ENCODE measurements at regions not wholly inside any gene's neighbourhood (a gene's known extent, or its start where the extent isn't known, plus 50 kb on each side); places are given as distances from the start of the nearest gene placed in this dataset.

DNA sequence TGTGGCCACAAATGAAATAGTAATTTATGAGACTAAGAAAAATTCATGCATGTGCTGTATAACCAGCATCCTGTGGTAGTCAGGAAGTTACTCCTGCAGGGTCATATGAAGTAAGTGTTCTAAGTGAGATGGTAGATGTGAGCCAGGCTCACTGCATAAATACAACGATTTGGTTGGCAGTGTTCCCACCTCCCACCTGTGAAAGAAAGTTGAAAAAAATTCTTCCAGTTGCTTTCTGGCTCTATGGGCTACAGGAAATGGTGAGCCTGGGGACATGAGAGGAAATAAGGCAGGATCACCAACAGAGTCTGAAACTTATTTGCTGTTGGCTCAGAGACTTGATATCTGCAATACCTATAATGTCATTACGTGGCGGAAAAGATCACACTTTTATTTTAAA, 301.7 kb upstream of the SPRY2 start:
- 0% methylated on average over 1 of the region's 3 CpGs for WGBS (ENCODE audit: insufficient coverage)
- Mint-ChIP-seq H3K4me1 (no peaks in the 10 kb centered on the region), H3K27ac (no peak overlapping the region)

DNA sequence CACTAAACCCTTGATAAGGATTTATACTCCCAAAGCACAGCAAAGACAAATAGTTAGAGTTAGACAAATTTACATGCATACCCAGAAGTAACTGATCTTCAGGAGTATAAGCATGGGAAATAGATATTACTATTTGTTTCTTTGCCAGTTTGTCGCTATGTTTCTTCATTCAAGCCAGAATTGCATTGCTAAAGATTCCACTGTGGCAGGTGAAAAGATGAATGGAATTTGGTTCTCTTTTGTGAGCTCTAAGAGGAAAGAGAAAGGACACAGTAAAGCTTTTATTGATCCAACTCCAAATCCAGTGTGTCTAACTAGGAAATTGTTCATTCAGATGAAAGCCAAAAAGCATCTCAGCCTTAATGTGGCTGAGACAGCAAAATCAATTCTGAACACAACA, 292.3 kb upstream of the SPRY2 start:
- no peaks in the 10 kb centered on the region for H4K20me1 ChIP-seq (ENCODE audit: control insufficient read depth, insufficient read depth, low read length, poor library complexity, severe bottlenecking)
- ATAC-seq (ENCODE audit: low read depth) = no peak
- H3K79me2 ChIP-seq (ENCODE audit: control insufficient read depth, insufficient read depth, low read length) = no peaks in the 10 kb centered on the region

More for the DNA sequence above, 301.7 kb upstream of the SPRY2 start:
- CTCF ChIA-PET = no interaction called here
- no peaks in the 10 kb centered on the region for H3K79me2 ChIP-seq (ENCODE audit: control insufficient read depth, insufficient read depth, low read length)
- H3K4me3 Mint-ChIP-seq = no peak overlapping the region
- ATAC-seq (ENCODE audit: low read depth) (no peak), DNase-seq (no peak)
- no peak overlapping the region for H3K27ac ChIP-seq (ENCODE audit: low read length in 2 of 2)
- H3K36me3 ChIP-seq (replicated peaks in 1 of 2; ENCODE audit: control extremely low read depth in 1 of 2, control insufficient read depth in 1 of 2, extremely low read depth in 1 of 2, insufficient read depth in 2 of 2, low read length in 1 of 2) = no peaks in the 10 kb centered on the region
- H3K27me3 Mint-ChIP-seq = no peaks in the 10 kb centered on the region
- H4K20me1 ChIP-seq (ENCODE audit: control insufficient read depth, insufficient read depth, low read length, poor library complexity, severe bottlenecking) = no peaks in the 10 kb centered on the region
- no peak for TF ChIP-seq EZH2 (IDR thresholded peaks at IDR 0.05; ENCODE audit: borderline replicate concordance, insufficient read depth, low read depth, low read length, poor library complexity, severe bottlenecking)
- TF ChIP-seq, protein P1, sequence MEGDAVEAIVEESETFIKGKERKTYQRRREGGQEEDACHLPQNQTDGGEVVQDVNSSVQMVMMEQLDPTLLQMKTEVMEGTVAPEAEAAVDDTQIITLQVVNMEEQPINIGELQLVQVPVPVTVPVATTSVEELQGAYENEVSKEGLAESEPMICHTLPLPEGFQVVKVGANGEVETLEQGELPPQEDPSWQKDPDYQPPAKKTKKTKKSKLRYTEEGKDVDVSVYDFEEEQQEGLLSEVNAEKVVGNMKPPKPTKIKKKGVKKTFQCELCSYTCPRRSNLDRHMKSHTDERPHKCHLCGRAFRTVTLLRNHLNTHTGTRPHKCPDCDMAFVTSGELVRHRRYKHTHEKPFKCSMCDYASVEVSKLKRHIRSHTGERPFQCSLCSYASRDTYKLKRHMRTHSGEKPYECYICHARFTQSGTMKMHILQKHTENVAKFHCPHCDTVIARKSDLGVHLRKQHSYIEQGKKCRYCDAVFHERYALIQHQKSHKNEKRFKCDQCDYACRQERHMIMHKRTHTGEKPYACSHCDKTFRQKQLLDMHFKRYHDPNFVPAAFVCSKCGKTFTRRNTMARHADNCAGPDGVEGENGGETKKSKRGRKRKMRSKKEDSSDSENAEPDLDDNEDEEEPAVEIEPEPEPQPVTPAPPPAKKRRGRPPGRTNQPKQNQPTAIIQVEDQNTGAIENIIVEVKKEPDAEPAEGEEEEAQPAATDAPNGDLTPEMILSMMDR (IDR thresholded peaks at IDR 0.05) = no peak
- no peak overlapping the region for H3K4me3 ChIP-seq (ENCODE audit: control extremely low read depth in 1 of 5, extremely low read depth in 1 of 5, insufficient read depth in 1 of 5, low read depth in 2 of 5, low read length in 4 of 5)
- H3K9ac ChIP-seq (ENCODE audit: low read length) = no peak overlapping the region
- no peak overlapping the region for H3K4me2 ChIP-seq (replicated peaks; ENCODE audit: low read depth, low read length, poor library complexity, severe bottlenecking)
- no peaks in the 10 kb centered on the region for H3K9me3 ChIP-seq (ENCODE audit: control extremely low read depth in 1 of 3, control insufficient read depth in 2 of 3, insufficient read depth in 1 of 3, low read length in 2 of 3)
- no peak overlapping the region for H2AFZ ChIP-seq (ENCODE audit: insufficient read depth, low read depth, low read length, poor library complexity, severe bottlenecking)
- intact Hi-C loops (cut with micrococcal nuclease) = no loop called here
- POLR2A ChIA-PET = no interaction called here
- H3K9me3 Mint-ChIP-seq (ENCODE audit: insufficient read depth) = no peaks in the 10 kb centered on the region
- H3K4me1 ChIP-seq (ENCODE audit: control insufficient read depth in 2 of 2, insufficient read depth in 2 of 2, low read length in 2 of 2) = no peaks in the 10 kb centered on the region
- H3K27me3 ChIP-seq (replicated peaks in 1 of 4; ENCODE audit: control extremely low read depth in 1 of 4, control insufficient read depth in 3 of 4, insufficient read depth in 4 of 4, low read length in 3 of 4) = no peaks in the 10 kb centered on the region

More for the DNA sequence above, 292.3 kb upstream of the SPRY2 start:
- Histone ChIP-seq H3K4me1 (ENCODE audit: control insufficient read depth in 2 of 2, insufficient read depth in 2 of 2, low read length in 2 of 2) (no peaks in the 10 kb centered on the region), H3K4me3 (ENCODE audit: control extremely low read depth in 1 of 5, extremely low read depth in 1 of 5, insufficient read depth in 1 of 5, low read depth in 2 of 5, low read length in 4 of 5) (no peak overlapping the region), H3K9ac (ENCODE audit: low read length) (no peak overlapping the region), H2AFZ (ENCODE audit: insufficient read depth, low read depth, low read length, poor library complexity, severe bottlenecking) (no peak overlapping the region), H3K36me3 (replicated peaks in 1 of 2; ENCODE audit: control extremely low read depth in 1 of 2, control insufficient read depth in 1 of 2, extremely low read depth in 1 of 2, insufficient read depth in 2 of 2, low read length in 1 of 2) (no peaks in the 10 kb centered on the region), H3K4me2 (replicated peaks; ENCODE audit: low read depth, low read length, poor library complexity, severe bottlenecking) (no peak overlapping the region), H3K27ac (ENCODE audit: low read length in 2 of 2) (no peak overlapping the region), H3K9me3 (ENCODE audit: control extremely low read depth in 1 of 3, control insufficient read depth in 2 of 3, insufficient read depth in 1 of 3, low read length in 2 of 3) (no peaks in the 10 kb centered on the region), H3K27me3 (replicated peaks in 1 of 4; ENCODE audit: control extremely low read depth in 1 of 4, control insufficient read depth in 3 of 4, insufficient read depth in 4 of 4, low read length in 3 of 4) (no peaks in the 10 kb centered on the region)
- TF ChIP-seq EZH2 (IDR thresholded peaks at IDR 0.05; ENCODE audit: borderline replicate concordance, insufficient read depth, low read depth, low read length, poor library complexity, severe bottlenecking) = no peak
- TF ChIP-seq, protein P1 (IDR thresholded peaks at IDR 0.05) = no peak
- POLR2A ChIA-PET = no interaction called here
- Mint-ChIP-seq H3K27me3 (no peaks in the 10 kb centered on the region), H3K9me3 (ENCODE audit: insufficient read depth) (peaks cover 4% of the 10 kb centered on the region), H3K4me3 (no peak overlapping the region), H3K4me1 (no peaks in the 10 kb centered on the region), H3K27ac (no peak overlapping the region)
- CTCF ChIA-PET = no interaction called here
- no peak for DNase-seq
- intact Hi-C loops (cut with micrococcal nuclease) = no loop called here
- no CpG with 5 or more reads among the region's 1 CpG for WGBS (ENCODE audit: insufficient coverage)
